Fibroblast of the aortic adventitia (primary cell): ENCODE measurements at regions not wholly inside any gene's neighbourhood (a gene's known extent, or its start where the extent isn't known, plus 50 kb on each side); places are given as distances from the start of the nearest gene placed in this dataset.

ENCODE experiments used
- DNase-seq: peaks from one replicate; pipeline ENCODE4 v3.0.0-alpha.2; 2010; ENCODE audit warnings: low read depth
- H3K4me3 ChIP-seq: 2 replicates; pipeline ENCODE4 v1.5.1; 2011; ENCODE audit warnings: low read depth, mild to moderate bottlenecking, control low read depth, low read length, moderate library complexity
- CTCF ChIP-seq: IDR thresholded peaks from 2 replicates; pipeline ENCODE4 v1.5.1; 2011; ENCODE audit warnings: mild to moderate bottlenecking, low read length, control low read depth, inconsistent platforms; ENCODE audit not compliant: insufficient read depth

DNA sequence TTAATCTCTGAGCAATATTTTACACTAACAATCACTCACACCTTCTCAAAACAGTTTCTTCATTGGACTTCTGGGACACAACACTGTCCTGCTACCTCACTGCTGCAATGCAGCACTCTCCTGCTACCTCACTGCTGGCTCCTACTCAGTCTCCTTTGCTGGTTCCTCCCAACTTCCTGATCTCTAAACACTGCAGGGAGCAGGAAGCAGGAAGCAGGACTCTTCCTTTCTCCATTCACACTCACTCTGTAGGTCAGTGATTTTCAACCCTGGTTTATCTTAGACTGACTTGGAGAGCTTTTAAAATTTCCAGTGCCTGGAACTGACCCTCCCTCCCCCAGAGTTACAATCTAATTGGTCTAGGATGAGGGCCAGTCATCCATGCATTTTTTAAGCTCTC lies 243.4 kb upstream of the RBBP8 start:
- TF ChIP-seq CTCF: no peak
- H3K4me3 ChIP-seq: no peak overlapping the region
- DNase-seq: no peak

DNA sequence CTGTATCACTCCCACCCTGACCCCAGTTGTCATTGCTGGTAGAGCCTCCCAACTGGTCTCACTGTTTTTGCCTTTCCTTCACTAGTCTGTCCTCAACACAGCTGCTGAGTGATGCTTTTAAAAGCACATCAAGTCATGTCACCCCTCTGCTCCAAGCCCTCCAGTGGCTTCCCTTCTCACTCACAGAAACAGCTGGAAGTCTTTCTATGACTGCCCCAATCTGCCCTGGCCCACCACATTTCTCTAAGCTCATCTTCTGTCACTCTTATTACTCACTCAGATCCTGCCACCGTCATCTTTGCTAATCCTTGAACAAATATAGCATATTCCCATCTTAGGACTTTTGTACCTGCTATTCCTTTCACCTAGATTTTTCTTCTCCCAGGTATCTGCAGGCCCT lies 242.6 kb upstream of the RBBP8 start:
- TF ChIP-seq CTCF: no peak
- H3K4me3 ChIP-seq: no peak overlapping the region
- no peak for DNase-seq

GRCh38 chr18:22691946-22692710 lies 241.0 kb upstream of the RBBP8 start:
- DNase-seq: peak; percentile 98
- TF ChIP-seq CTCF: no peak
- no peak overlapping the region for H3K4me3 ChIP-seq

DNA sequence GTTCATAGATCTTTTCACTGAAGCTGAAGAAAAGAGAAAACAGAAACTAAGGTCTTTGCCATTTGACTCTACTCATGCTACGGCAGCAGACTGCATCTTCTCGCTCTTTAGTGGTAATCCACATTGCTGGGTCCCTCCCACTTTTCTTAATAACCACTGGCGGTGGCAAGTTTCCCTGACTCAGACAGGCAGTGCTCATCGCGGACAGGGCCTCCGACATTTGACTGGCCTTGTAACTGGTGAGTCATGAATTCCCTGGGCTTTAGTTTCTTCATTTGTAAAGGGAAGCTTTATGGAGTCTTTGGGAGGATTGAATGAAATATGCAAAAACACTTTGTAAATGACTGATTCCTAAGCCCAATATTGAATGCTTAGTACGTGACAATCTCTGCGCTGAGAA lies 238.2 kb upstream of the RBBP8 start:
- peak; percentile 94 for DNase-seq
- peak overlapping the region; percentile 1 for H3K4me3 ChIP-seq
- no peak for TF ChIP-seq CTCF

DNA sequence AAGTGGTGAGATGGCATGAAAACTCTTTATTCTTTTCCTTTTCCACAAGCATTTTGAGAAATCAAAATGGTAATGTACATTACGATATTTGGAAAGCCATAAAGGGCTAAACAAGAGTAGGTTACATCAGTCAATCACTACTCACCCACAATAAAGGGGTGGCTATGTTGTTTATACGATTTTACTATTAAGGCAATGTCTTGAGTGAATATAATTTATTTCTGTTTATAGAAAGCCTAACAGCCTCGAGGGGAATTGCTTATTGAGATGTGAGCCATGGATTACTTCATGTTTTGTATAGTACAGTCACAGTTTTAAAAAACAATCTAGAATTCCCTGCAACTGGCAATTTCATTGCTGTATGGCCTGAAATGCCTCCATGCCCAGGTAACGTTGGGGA lies 237.5 kb upstream of the RBBP8 start:
- DNase-seq: no peak
- no peak for TF ChIP-seq CTCF
- H3K4me3 ChIP-seq: no peak overlapping the region

GRCh38 chr18:22697561-22697960 lies 235.6 kb upstream of the RBBP8 start:
- no peak overlapping the region for H3K4me3 ChIP-seq
- no peak for DNase-seq
- no peak for TF ChIP-seq CTCF

DNA sequence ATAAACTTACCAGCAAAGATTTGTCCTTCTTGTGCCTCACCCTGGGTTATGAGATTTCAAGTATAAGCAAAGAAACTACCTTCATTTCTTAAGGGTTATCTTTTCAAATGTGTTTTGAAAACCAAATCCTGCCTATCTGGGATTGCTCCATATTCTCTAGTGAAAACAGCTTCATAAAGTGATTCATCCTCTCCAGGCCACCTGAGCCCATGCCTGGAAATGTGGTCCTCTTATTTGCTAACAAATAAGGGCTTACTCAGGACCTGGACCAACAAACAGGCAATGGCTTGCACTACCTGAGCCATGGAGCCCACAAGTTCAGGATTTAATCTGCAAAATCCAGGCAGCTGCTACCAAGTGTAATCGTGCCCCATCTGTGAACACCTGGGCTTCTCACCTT lies 234.4 kb upstream of the RBBP8 start:
- no peak for DNase-seq
- TF ChIP-seq CTCF: no peak
- H3K4me3 ChIP-seq: no peak overlapping the region
